Left ventricle myocardium inferior (tissue), 1 donor: ENCODE measurements at regions not wholly inside any gene's neighbourhood (a gene's known extent, or its start where the extent isn't known, plus 50 kb on each side); places are given as distances from the start of the nearest gene placed in this dataset.
"Not testable (repeated sequence)": the region's sequence is repeated elsewhere in the genome, so short reads cannot be mapped to it uniquely, and the experiment has no call there.

Experiments used
- DNase-seq: peaks from one replicate; pipeline ENCODE4 v3.0.0-alpha.2; 2020
- H3K27ac ChIP-seq: fragments of 200-600 bp; replicated peaks from 2 replicates; pipeline ENCODE4 v1.8.0; 2021
- H3K27me3 ChIP-seq: fragments of 200-600 bp; 2 replicates; pipeline ENCODE4 v1.8.0; 2021; ENCODE audit warnings: low read depth
- H3K36me3 ChIP-seq: fragments of 200-600 bp; 2 replicates; pipeline ENCODE4 v1.8.0; 2021
- H3K4me1 ChIP-seq: fragments of 200-600 bp; 2 replicates; pipeline ENCODE4 v1.8.0; 2021
- H3K4me3 ChIP-seq: fragments of 200-600 bp; 2 replicates; pipeline ENCODE4 v1.8.0; 2021; ENCODE audit warnings: mild to moderate bottlenecking, moderate library complexity
- H3K9me3 ChIP-seq: fragments of 200-600 bp; replicated peaks from 2 replicates; pipeline ENCODE4 v1.8.0; 2021
- CTCF ChIP-seq: fragments of 200-600 bp; IDR thresholded peaks from 2 replicates; pipeline ENCODE4 v1.8.0; 2021; ENCODE audit warnings: antibody characterized with exemption, mild to moderate bottlenecking, borderline replicate concordance
- intact Hi-C: fragments of 100-400 bp; cut with micrococcal nuclease; formaldehyde crosslinking; loops from one replicate; pipeline ENCODE4 v1.11.0; 2022
- donor health status: DM: no; HTN: yes; CAD: no; lungs with severe emphysema.

GRCh38 chr16:16973707-16974591 is 496.8 kb downstream of the XYLT1 start:
- Histone ChIP-seq H3K27ac (no peak overlapping the region), H3K4me1 (no peaks in the 10 kb centered on the region), H3K9me3 (peaks cover 10% of the 10 kb centered on the region), H3K36me3 (no peaks in the 10 kb centered on the region), H3K4me3 (no peak overlapping the region), H3K27me3 (peaks cover 24% of the 10 kb centered on the region)
- DNase-seq, result no peak
- intact Hi-C loops, result no loop called here
- no peak for TF ChIP-seq CTCF

- DNase-seq, result no peak
- Histone ChIP-seq H3K27me3 (peaks cover 27% of the 10 kb centered on the region), H3K9me3 (peaks cover 5% of the 10 kb centered on the region), H3K4me3 (no peak overlapping the region), H3K36me3 (no peaks in the 10 kb centered on the region), H3K4me1 (no peaks in the 10 kb centered on the region), H3K27ac (no peak overlapping the region)
- no peak for TF ChIP-seq CTCF
- intact Hi-C loops, result no loop called here
These were observed 488.1 kb downstream of the XYLT1 start for GRCh38 chr16:16982614-16983013.

- DNase-seq, result no peak
- H3K9me3 ChIP-seq, result peaks cover 5% of the 10 kb centered on the region
- H3K36me3 ChIP-seq, result no peaks in the 10 kb centered on the region
- peaks cover 29% of the 10 kb centered on the region for H3K27me3 ChIP-seq
- no peak for TF ChIP-seq CTCF
- intact Hi-C loops, result no loop called here
- H3K27ac ChIP-seq, result no peak overlapping the region
- H3K4me1 ChIP-seq, result no peaks in the 10 kb centered on the region
- H3K4me3 ChIP-seq, result no peak overlapping the region
These were observed 487.2 kb downstream of the XYLT1 start for GRCh38 chr16:16983582-16983981.

GRCh38 chr16:16984091-16984490 is 486.7 kb downstream of the XYLT1 start:
- H3K9me3 ChIP-seq, H3K4me3 ChIP-seq, H3K27ac ChIP-seq, H3K36me3 ChIP-seq, intact Hi-C loops, DNase-seq, H3K4me1 ChIP-seq: not testable (repeated sequence)
- H3K27me3 ChIP-seq, result peaks cover 33% of the 10 kb centered on the region

DNA sequence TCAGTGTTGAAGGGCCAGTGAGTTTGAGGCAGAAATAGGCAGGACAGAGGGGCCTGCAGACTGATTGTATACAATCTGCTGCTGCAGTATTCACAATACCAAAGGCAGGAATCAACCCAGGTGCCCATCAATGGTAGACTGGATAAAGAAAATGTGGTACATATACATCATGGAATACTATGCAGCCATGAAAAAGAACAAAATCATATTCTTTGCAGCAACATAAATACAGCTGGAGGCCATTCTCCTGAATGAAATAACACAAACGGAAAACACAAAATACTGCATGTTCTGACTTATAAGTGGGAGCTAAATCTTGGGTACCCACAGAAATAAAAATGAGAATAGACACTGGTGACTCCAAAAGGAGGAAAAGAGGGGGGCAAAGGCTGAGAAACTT is 485.1 kb downstream of the XYLT1 start:
- Histone ChIP-seq H3K4me3 (no peak overlapping the region), H3K4me1 (no peaks in the 10 kb centered on the region)

More for the DNA sequence above, 485.1 kb downstream of the XYLT1 start:
- intact Hi-C loops, result no loop called here
- Histone ChIP-seq H3K36me3 (no peaks in the 10 kb centered on the region), H3K27ac (no peak overlapping the region), H3K27me3 (peaks cover 34% of the 10 kb centered on the region), H3K9me3 (peaks cover 5% of the 10 kb centered on the region)
- TF ChIP-seq CTCF, result no peak
- DNase-seq, result no peak
